Karpas-422 (cell line): ENCODE measurements at regions not wholly inside any gene's neighbourhood (a gene's known extent, or its start where the extent isn't known, plus 50 kb on each side); places are given as distances from the start of the nearest gene placed in this dataset.

Experiments used
- DNase-seq: peaks from one replicate; pipeline ENCODE4 v3.0.0-alpha.2; 2015
- H2AFZ ChIP-seq: fragments of 200-600 bp; sonication (generic); 2 replicates; pipeline ENCODE4 v1.6.1; 2014; ENCODE audit warnings: antibody characterized with exemption, low read length, mixed read lengths
- H3K27ac ChIP-seq: fragments of 200-600 bp; sonication (generic); 2 replicates; pipeline ENCODE4 v1.5.1; 2014; ENCODE audit warnings: mild to moderate bottlenecking, low read length, moderate library complexity
- H3K27me3 ChIP-seq: fragments of 200-600 bp; sonication (generic); 2 replicates; pipeline ENCODE4 v1.6.1; 2014; ENCODE audit warnings: low read length, mixed read lengths
- H3K36me3 ChIP-seq: fragments of 200-600 bp; sonication (generic); 2 replicates; pipeline ENCODE4 v1.6.1; 2014; ENCODE audit warnings: low read length, mixed read lengths; ENCODE audit not compliant: insufficient read depth
- H3K4me1 ChIP-seq: fragments of 200-600 bp; sonication (generic); 2 replicates; pipeline ENCODE4 v1.6.1; 2014; ENCODE audit warnings: mild to moderate bottlenecking, low read length, mixed read lengths
- H3K4me2 ChIP-seq: fragments of 200-600 bp; sonication (generic); 2 replicates; pipeline ENCODE4 v1.6.1; 2014; ENCODE audit warnings: low read length, low read depth, mild to moderate bottlenecking; ENCODE audit not compliant: poor library complexity, severe bottlenecking
- H3K4me3 ChIP-seq: fragments of 200-600 bp; sonication (generic); 2 replicates; pipeline ENCODE4 v1.5.1; 2014; ENCODE audit warnings: mild to moderate bottlenecking, antibody characterized with exemption, low read length, mixed read lengths
- H3K79me2 ChIP-seq: fragments of 200-600 bp; sonication (generic); 2 replicates; pipeline ENCODE4 v1.6.1; 2014; ENCODE audit warnings: mild to moderate bottlenecking, low read length, mixed read lengths
- H3K9ac ChIP-seq: fragments of 200-600 bp; sonication (generic); 2 replicates; pipeline ENCODE4 v1.6.0; 2014; ENCODE audit warnings: low read length
- H3K9me2 ChIP-seq: fragments of 200-600 bp; sonication (generic), shearing (Covaris generic); replicated peaks from 2 replicates; pipeline ENCODE4 v1.6.0; 2014; ENCODE audit warnings: mild to moderate bottlenecking, low read length, moderate library complexity; ENCODE audit not compliant: insufficient read depth
- H3K9me3 ChIP-seq: fragments of 300-700, 200-600 bp; sonication (generic); 2 replicates; pipeline ENCODE4 v1.6.1; 2014; ENCODE audit warnings: low read length, mixed read lengths
- H4K20me1 ChIP-seq: fragments of 200-600 bp; sonication (generic); 2 replicates; pipeline ENCODE4 v1.6.1; 2014; ENCODE audit warnings: mild to moderate bottlenecking, antibody characterized with exemption, low read length, low read depth; ENCODE audit not compliant: insufficient read depth

DNA sequence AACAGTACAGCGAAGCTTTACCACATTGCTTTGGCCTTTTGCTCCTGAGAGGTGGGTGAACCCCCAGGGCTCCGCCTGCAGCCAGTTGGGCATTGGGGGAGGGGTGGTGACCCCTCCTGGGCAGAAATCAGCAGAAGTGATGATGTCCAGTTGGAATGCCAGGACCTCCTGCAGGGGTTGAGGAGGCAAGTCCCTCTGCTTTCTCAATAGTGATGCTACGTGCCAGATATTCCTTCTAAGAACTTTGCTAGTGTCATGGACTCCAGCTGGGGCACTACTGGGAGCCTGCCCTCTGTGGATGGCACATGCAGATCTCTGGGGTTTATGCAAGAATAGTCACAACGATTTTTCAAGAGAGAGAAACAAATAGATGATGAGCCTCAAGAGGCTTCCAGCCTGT is 95.6 kb downstream of the NDFIP1 start:
- Histone ChIP-seq H4K20me1 (no peaks in the 10 kb centered on the region), H3K9me2 (no peaks in the 10 kb centered on the region), H3K27ac (no peak overlapping the region), H3K9me3 (no peaks in the 10 kb centered on the region), H3K9ac (no peak overlapping the region), H3K4me1 (no peaks in the 10 kb centered on the region), H3K4me2 (no peak overlapping the region), H3K27me3 (no peaks in the 10 kb centered on the region), H3K36me3 (no peaks in the 10 kb centered on the region), H3K4me3 (no peak overlapping the region), H3K79me2 (no peaks in the 10 kb centered on the region), H2AFZ (no peak overlapping the region)
- DNase-seq: no peak
